SK-N-SH (cell line): ENCODE measurements at regions not wholly inside any gene's neighbourhood (a gene's known extent, or its start where the extent isn't known, plus 50 kb on each side); places are given as distances from the start of the nearest gene placed in this dataset.

Experiments used
- CTCF ChIA-PET: fragments of 300-600, 350-600 bp; formaldehyde crosslinking; extraction: SDS; loops from one replicate; lab custom pipeline; 2021; lab: Yijun Ruan, JAX
- POLR2A ChIA-PET: fragments of 350-600 bp; sonication (Branson Sonifier 250); formaldehyde crosslinking; extraction: SDS; loops from one replicate; lab custom pipeline; 2020; ENCODE audit warnings: antibody characterized with exemption, inconsistent platforms; lab: Yijun Ruan, JAX
- DNase-seq: peaks from one replicate; pipeline ENCODE4 v3.0.0; 2012
- H2AFZ ChIP-seq: fragments of 200-600 bp; sonication (generic); 2 replicates; pipeline ENCODE4 v1.8.1; 2016; ENCODE audit warnings: antibody characterized with exemption, mild to moderate bottlenecking, low read depth
- H3F3A ChIP-seq: fragments of 200-600 bp; sonication (generic); replicated peaks from 2 replicates; pipeline ENCODE3; 2016; ENCODE audit warnings: antibody characterized with exemption, mild to moderate bottlenecking; ENCODE audit not compliant: insufficient read depth
- H3K27ac ChIP-seq, 2 experiments: fragments of 200-500 bp in 1 of 2; fragments of 200-600 bp in 1 of 2; sonication (Bioruptor generic) in 1 of 2; sonication (generic), shearing (Covaris generic) in 1 of 2; 2 replicates each; pipeline versions ENCODE4 v1.5.1 to v1.6.1; 2014 to 2016; ENCODE audit warnings: low read depth in 2 of 2, inconsistent platforms in 1 of 2, low read length in 1 of 2, mild to moderate bottlenecking in 1 of 2, mixed read lengths in 1 of 2
- H3K27me3 ChIP-seq: fragments of 200-600 bp; sonication (generic), shearing (Covaris generic); 2 replicates; pipeline ENCODE4 v1.6.1; 2016; ENCODE audit warnings: mixed run types; ENCODE audit not compliant: insufficient read depth
- H3K36me3 ChIP-seq, 2 experiments: fragments of 200-500 bp in 1 of 2; fragments of 200-600 bp in 1 of 2; sonication (Bioruptor generic) in 1 of 2; sonication (generic) in 1 of 2; replicated peaks in 1 of 2; 2 replicates each; pipeline versions ENCODE3 to v1.5.1; 2014 to 2016; ENCODE audit warnings: low read length in 1 of 2, mild to moderate bottlenecking in 1 of 2; ENCODE audit not compliant: insufficient read depth in 2 of 2, control insufficient read depth in 1 of 2
- H3K4me1 ChIP-seq, 2 experiments: fragments of 200-500 bp in 1 of 2; fragments of 200-600 bp in 1 of 2; sonication (Bioruptor generic) in 1 of 2; sonication (generic), shearing (Covaris generic) in 1 of 2; 2 replicates each; pipeline versions ENCODE4 v1.5.1 to v1.6.1; 2014 to 2016; ENCODE audit warnings: low read depth in 1 of 2, low read length in 1 of 2, mixed run types in 1 of 2; ENCODE audit not compliant: insufficient read depth in 2 of 2, control insufficient read depth in 1 of 2
- H3K4me2 ChIP-seq: fragments of 200-600 bp; sonication (generic), shearing (Covaris generic); 2 replicates; pipeline ENCODE4 v1.6.1; 2017; ENCODE audit warnings: mixed run types
- H3K4me3 ChIP-seq, 2 experiments: fragments of 200-500 bp in 1 of 2; fragments of 200-600 bp in 1 of 2; sonication (Bioruptor generic) in 1 of 2; sonication (generic), shearing (Covaris generic) in 1 of 2; 2 replicates each; pipeline versions ENCODE4 v1.5.1 to v1.8.1; 2014 to 2016; ENCODE audit warnings: low read depth in 2 of 2, inconsistent platforms in 1 of 2, low read length in 1 of 2, mild to moderate bottlenecking in 1 of 2, mixed read lengths in 1 of 2, moderate library complexity in 1 of 2
- H3K79me2 ChIP-seq: fragments of 200-600 bp; sonication (generic); 2 replicates; pipeline ENCODE4 v1.8.1; 2017; ENCODE audit warnings: mild to moderate bottlenecking; ENCODE audit not compliant: insufficient read depth
- H3K9ac ChIP-seq: fragments of 200-600 bp; sonication (generic); 2 replicates; pipeline ENCODE4 v1.6.1; 2017; ENCODE audit warnings: mixed run types
- H3K9me2 ChIP-seq: fragments of 200-600 bp; sonication (generic); 2 replicates; pipeline ENCODE4 v1.6.1; 2017; ENCODE audit warnings: mixed run types
- H3K9me3 ChIP-seq: fragments of 200-600 bp; sonication (generic); 2 replicates; pipeline ENCODE4 v1.6.1; 2017; ENCODE audit warnings: mixed run types, mild to moderate bottlenecking, moderate library complexity
- H4K20me1 ChIP-seq: fragments of 200-600 bp; sonication (generic); 2 replicates; pipeline ENCODE4 v1.6.1; 2017; ENCODE audit warnings: mild to moderate bottlenecking, mixed run types; ENCODE audit not compliant: insufficient read depth
- CTCF ChIP-seq: fragments of 200-600 bp; sonication (generic); IDR thresholded peaks from 2 replicates; pipeline ENCODE4 v1.6.1; 2017; ENCODE audit warnings: antibody characterized with exemption, mild to moderate bottlenecking, moderate library complexity
- EZH2phosphoT487 ChIP-seq: fragments of 200-600 bp; sonication (generic); IDR thresholded peaks from 2 replicates; pipeline ENCODE4 v1.6.1; 2017; ENCODE audit warnings: low read depth, mixed run types, mild to moderate bottlenecking, antibody characterized with exemption, moderate library complexity, borderline replicate concordance
- FOSL2 ChIP-seq: IDR thresholded peaks from 2 replicates; pipeline ENCODE4 v1.4.0; 2012; ENCODE audit warnings: low read depth, mild to moderate bottlenecking, moderate library complexity, borderline replicate concordance
- GABPA ChIP-seq: IDR thresholded peaks from 2 replicates; pipeline ENCODE4 v1.4.0; 2012; ENCODE audit warnings: low read depth, mild to moderate bottlenecking
- JUND ChIP-seq: IDR thresholded peaks from 2 replicates; pipeline ENCODE4 v1.4.0; 2012
- MAX ChIP-seq: IDR thresholded peaks from 2 replicates; pipeline ENCODE4 v1.4.0; 2012; ENCODE audit warnings: low read depth
- NFIC ChIP-seq: IDR thresholded peaks from 2 replicates; pipeline ENCODE4 v1.4.0; 2012; ENCODE audit warnings: borderline replicate concordance
- RAD21 ChIP-seq: IDR thresholded peaks from 2 replicates; pipeline ENCODE4 v1.6.1; 2012; ENCODE audit warnings: mild to moderate bottlenecking, low read length
- RCOR1 ChIP-seq: fragments of 150-350 bp; IDR thresholded peaks from 2 replicates; pipeline ENCODE4 v1.6.1; 2017; ENCODE audit warnings: antibody characterized with exemption, low read length
- RFX5 ChIP-seq: IDR thresholded peaks from 2 replicates; pipeline ENCODE4 v1.6.1; 2012; ENCODE audit warnings: mild to moderate bottlenecking, improper control_type of control experiment, low read length
- RXRA ChIP-seq: IDR thresholded peaks from 2 replicates; pipeline ENCODE4 v1.4.0; 2012; ENCODE audit warnings: low read depth, mild to moderate bottlenecking, borderline replicate concordance
- TAF1 ChIP-seq: IDR thresholded peaks from 2 replicates; pipeline ENCODE4 v1.6.1; 2012; ENCODE audit warnings: low read depth, mild to moderate bottlenecking, low read length, moderate library complexity, borderline replicate concordance
- TCF12 ChIP-seq: IDR thresholded peaks from 2 replicates; pipeline ENCODE4 v1.4.0; 2012
- TEAD4 ChIP-seq: IDR thresholded peaks from 2 replicates; pipeline ENCODE4 v1.4.0; 2012; ENCODE audit warnings: mild to moderate bottlenecking, borderline replicate concordance; ENCODE audit not compliant: insufficient read depth
- WGBS: methylation state at CpG from one replicate; pipeline ENCODE4 v1.1.6; 2017; ENCODE audit warnings: low lambda C conversion rate; 5-methylcytosine and 5-hydroxymethylcytosine counted together
- TF ChIP-seq, protein P1 (sequence below): IDR thresholded peaks from 2 replicates; pipeline ENCODE4; 2012
- TF ChIP-seq, protein P2 (sequence below): IDR thresholded peaks from 2 replicates; pipeline ENCODE4 v1.4.0; 2012; ENCODE audit warnings: low read depth, borderline replicate concordance

DNA sequence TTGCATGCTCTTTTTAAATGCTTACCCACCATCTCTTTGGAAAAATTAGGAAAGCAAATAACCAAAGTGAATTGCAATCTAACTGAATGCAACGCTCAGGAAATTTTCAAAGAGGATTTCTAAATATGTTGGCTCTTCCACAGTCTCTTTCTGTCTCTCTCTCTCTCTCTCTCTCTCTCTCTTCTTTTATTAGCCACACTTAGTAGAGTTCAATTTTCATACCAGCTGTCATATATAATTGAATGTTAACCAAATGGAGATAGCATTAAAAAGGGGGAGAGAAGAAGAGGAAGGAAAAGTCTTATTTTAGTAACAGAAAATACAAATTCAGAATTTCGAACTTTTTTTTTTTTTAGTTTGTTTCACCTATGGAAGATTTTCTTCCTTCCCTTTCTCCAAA is 235.9 kb upstream of the GBE1 start:
- Histone ChIP-seq H2AFZ (no peak overlapping the region), H3K79me2 (no peaks in the 10 kb centered on the region), H3K4me1 (peaks cover 0 to 10% of the 10 kb centered on the region in 2 experiments; a peak in 2 of 4 replicates), H3K27ac (no peak overlapping the region), H3K4me3 (no peak overlapping the region), H3K9ac (no peak overlapping the region), H3K9me2 (no peaks in the 10 kb centered on the region), H3K36me3 (no peaks in the 10 kb centered on the region), H3K9me3 (no peaks in the 10 kb centered on the region), H3K4me2 (no peak overlapping the region), H3F3A (no peaks in the 10 kb centered on the region), H4K20me1 (no peaks in the 10 kb centered on the region), H3K27me3 (no peaks in the 10 kb centered on the region)
- DNase-seq: no peak
- WGBS: 49% methylated on average over 2 of the region's 2 CpGs
- TF ChIP-seq RXRA (no peak), RCOR1 (no peak), GABPA (no peak), TEAD4 (no peak), RAD21 (no peak), CTCF (no peak), FOSL2 (no peak), NFIC (no peak), MAX (no peak), TAF1 (no peak), EZH2phosphoT487 (no peak), RFX5 (no peak), JUND (no peak), TCF12 (no peak)
- TF ChIP-seq, protein P1, sequence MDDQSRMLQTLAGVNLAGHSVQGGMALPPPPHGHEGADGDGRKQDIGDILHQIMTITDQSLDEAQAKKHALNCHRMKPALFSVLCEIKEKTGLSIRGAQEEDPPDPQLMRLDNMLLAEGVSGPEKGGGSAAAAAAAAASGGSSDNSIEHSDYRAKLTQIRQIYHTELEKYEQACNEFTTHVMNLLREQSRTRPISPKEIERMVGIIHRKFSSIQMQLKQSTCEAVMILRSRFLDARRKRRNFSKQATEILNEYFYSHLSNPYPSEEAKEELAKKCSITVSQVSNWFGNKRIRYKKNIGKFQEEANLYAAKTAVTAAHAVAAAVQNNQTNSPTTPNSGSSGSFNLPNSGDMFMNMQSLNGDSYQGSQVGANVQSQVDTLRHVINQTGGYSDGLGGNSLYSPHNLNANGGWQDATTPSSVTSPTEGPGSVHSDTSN: no peak
- TF ChIP-seq, protein P2, sequence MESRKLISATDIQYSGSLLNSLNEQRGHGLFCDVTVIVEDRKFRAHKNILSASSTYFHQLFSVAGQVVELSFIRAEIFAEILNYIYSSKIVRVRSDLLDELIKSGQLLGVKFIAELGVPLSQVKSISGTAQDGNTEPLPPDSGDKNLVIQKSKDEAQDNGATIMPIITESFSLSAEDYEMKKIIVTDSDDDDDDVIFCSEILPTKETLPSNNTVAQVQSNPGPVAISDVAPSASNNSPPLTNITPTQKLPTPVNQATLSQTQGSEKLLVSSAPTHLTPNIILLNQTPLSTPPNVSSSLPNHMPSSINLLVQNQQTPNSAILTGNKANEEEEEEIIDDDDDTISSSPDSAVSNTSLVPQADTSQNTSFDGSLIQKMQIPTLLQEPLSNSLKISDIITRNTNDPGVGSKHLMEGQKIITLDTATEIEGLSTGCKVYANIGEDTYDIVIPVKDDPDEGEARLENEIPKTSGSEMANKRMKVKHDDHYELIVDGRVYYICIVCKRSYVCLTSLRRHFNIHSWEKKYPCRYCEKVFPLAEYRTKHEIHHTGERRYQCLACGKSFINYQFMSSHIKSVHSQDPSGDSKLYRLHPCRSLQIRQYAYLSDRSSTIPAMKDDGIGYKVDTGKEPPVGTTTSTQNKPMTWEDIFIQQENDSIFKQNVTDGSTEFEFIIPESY: no peak
- ChIA-PET POLR2A (no interaction called here), CTCF (no interaction called here)
